ENCODE measurements at regions not wholly inside any gene's neighbourhood (a gene's known extent, or its start where the extent isn't known, plus 50 kb on each side); places are given as distances from the start of the nearest gene placed in this dataset.
"Not testable (repeated sequence)": the region's sequence is repeated elsewhere in the genome, so short reads cannot be mapped to it uniquely, and the experiment has no call there.

DNA sequence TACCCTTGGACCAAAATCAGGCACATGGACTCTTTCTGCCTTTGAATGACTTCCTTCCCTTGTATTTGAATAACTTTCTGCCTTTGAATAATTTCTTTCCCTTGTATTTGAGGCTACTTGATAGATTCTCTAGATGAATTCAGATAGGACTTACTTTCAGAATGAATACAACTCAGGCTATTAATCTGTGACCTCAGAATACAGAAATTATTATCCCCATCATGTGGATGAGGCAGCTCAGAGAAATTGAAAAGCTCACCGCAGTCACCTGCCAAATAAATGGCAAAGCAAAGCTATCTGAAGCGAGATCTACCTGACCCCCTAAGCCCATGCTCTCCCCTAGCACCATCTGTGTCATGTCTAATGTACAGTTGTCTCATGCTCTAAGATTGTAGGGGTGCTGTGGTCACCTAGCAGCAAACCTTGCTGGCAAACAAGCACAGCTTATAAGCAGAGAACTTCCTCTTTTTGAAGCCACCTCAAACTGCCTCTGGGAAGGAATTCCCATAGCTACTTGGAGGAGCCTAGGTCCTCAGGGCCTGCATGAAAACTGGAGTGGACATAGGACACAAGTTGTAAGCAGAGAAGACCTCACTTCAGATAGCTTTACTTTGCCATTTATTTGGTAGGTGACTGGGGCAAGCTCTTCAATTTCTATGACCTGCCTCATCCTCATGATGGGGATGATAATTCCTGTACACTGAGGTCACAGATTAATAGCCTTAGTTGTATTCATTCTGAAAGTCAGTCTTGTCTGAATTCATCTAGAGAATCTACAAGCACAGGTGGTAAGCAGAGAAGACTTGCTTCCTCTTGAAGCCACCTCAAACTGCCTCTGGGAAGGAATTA is 66.1 kb downstream of the FASLG start:
- no peak for DNase-seq (ENCODE audit: low read depth)
- TF ChIP-seq CTCF (IDR thresholded peaks at IDR 0.05; ENCODE audit: insufficient read depth, low read length) = no peak
- no peak overlapping the region for H3K4me3 ChIP-seq (ENCODE audit: low read depth, low read length)

- no peak for DNase-seq (ENCODE audit: low read depth)
- H3K4me3 ChIP-seq (ENCODE audit: low read depth, low read length) = no peak overlapping the region
- no peak for TF ChIP-seq CTCF (IDR thresholded peaks at IDR 0.05; ENCODE audit: insufficient read depth, low read length)
These were observed 67.8 kb downstream of the FASLG start for GRCh38 chr1:172726740-172727139.

DNA sequence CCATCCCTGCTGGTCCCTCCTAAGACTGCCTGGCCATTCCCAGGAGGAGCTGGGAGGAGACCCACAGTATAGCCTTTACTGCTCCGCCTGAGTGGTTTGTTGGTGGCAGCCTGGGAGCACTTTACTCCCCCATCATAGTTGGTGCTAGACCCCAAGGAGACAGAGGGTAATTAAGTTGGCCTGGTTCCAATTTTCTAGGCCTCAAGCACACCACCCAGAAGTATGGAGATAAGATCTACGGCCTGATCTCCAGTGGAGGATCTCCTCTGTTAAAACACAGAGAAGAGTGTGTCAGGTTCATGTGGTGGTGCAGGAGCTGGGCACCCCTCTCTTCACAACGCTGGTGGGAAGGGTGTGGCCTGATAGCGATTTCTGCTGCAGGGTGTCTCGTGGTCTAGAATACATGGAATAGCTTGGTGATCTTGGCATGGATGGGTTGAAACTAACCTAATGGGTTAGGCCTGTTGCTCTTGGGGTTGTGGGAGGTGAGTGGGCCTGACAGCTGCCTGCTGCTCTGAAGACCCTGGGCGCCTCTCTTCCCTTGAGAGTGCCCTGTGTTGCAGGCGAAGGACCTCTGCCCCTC is 68.5 kb downstream of the FASLG start:
- H3K4me3 ChIP-seq (ENCODE audit: low read depth, low read length) = no peak overlapping the region
- no peak for TF ChIP-seq CTCF (IDR thresholded peaks at IDR 0.05; ENCODE audit: insufficient read depth, low read length)
- DNase-seq (ENCODE audit: low read depth) = no peak

- H3K4me3 ChIP-seq (ENCODE audit: low read depth, low read length) = no peak overlapping the region
- peak; percentile 27 for TF ChIP-seq CTCF (IDR thresholded peaks at IDR 0.05; ENCODE audit: insufficient read depth, low read length)
- DNase-seq (ENCODE audit: low read depth) = no peak
These were observed 69.2 kb downstream of the FASLG start for GRCh38 chr1:172727956-172728603.

- DNase-seq (ENCODE audit: low read depth); H3K4me3 ChIP-seq (ENCODE audit: low read depth, low read length): not testable (repeated sequence)
These were observed 69.8 kb downstream of the FASLG start for GRCh38 chr1:172728705-172729104.

- no peak for TF ChIP-seq CTCF (IDR thresholded peaks at IDR 0.05; ENCODE audit: insufficient read depth, low read length)
- no peak overlapping the region for H3K4me3 ChIP-seq (ENCODE audit: low read depth, low read length)
- DNase-seq (ENCODE audit: low read depth) = no peak
These were observed 73.5 kb downstream of the FASLG start for GRCh38 chr1:172732427-172732826.

DNA sequence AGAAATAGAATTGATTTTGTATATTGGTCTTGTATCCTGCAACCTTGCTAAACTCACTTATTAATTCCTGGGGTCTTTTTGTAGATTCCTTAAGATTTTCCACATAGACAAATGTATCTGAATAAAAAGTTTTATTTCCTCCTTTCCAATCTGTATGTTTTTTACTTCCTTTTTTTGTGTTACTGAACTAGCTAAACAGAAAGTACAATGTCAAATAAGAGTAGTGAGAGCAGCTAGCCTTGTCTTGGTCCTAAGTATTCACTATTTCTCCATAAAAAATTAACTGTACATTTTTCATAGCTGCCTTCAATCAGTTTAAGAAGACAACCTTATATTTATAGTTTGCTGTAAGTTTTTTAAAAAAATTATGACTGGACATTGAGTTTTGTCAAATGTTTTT is 74.9 kb downstream of the FASLG start:
- H3K4me3 ChIP-seq (ENCODE audit: low read depth, low read length) = no peak overlapping the region
- DNase-seq (ENCODE audit: low read depth) = no peak
- no peak for TF ChIP-seq CTCF (IDR thresholded peaks at IDR 0.05; ENCODE audit: insufficient read depth, low read length)
